ENCODE measurements at regions not wholly inside any gene's neighbourhood (a gene's known extent, or its start where the extent isn't known, plus 50 kb on each side); places are given as distances from the start of the nearest gene placed in this dataset.

DNA sequence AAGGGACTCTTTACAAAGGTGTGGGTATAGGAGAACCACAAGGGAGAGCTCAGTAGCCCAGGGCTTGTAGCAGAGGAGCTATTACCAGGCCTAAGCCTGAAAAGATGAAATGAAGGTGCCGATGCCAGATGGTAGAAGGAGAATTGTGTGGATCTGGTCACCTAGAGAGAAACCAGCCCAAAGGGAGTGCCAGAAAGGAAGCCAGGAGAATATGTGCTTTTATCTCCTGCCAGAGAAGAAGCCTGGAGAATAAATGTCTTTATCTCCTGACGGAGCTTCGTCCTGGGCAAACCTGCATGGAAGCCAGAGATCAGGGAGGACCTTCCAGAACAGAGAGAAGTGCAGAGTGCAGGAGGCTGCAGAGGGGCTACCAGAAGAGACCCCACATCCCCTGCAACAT, 142.6 kb downstream of the MED10 start:
- no peak for DNase-seq (ENCODE audit: low read depth)
- TF ChIP-seq, protein P1, sequence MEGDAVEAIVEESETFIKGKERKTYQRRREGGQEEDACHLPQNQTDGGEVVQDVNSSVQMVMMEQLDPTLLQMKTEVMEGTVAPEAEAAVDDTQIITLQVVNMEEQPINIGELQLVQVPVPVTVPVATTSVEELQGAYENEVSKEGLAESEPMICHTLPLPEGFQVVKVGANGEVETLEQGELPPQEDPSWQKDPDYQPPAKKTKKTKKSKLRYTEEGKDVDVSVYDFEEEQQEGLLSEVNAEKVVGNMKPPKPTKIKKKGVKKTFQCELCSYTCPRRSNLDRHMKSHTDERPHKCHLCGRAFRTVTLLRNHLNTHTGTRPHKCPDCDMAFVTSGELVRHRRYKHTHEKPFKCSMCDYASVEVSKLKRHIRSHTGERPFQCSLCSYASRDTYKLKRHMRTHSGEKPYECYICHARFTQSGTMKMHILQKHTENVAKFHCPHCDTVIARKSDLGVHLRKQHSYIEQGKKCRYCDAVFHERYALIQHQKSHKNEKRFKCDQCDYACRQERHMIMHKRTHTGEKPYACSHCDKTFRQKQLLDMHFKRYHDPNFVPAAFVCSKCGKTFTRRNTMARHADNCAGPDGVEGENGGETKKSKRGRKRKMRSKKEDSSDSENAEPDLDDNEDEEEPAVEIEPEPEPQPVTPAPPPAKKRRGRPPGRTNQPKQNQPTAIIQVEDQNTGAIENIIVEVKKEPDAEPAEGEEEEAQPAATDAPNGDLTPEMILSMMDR (IDR thresholded peaks at IDR 0.05; ENCODE audit: insufficient read depth, low read length, poor library complexity, severe bottlenecking): no peak
- Histone ChIP-seq H3K27me3 (ENCODE audit: control insufficient read depth, insufficient read depth, low read length) (no peaks in the 10 kb centered on the region), H3K36me3 (ENCODE audit: control insufficient read depth, insufficient read depth, low read length) (no peaks in the 10 kb centered on the region), H3K4me3 (ENCODE audit: low read depth, low read length) (no peak overlapping the region)

DNA sequence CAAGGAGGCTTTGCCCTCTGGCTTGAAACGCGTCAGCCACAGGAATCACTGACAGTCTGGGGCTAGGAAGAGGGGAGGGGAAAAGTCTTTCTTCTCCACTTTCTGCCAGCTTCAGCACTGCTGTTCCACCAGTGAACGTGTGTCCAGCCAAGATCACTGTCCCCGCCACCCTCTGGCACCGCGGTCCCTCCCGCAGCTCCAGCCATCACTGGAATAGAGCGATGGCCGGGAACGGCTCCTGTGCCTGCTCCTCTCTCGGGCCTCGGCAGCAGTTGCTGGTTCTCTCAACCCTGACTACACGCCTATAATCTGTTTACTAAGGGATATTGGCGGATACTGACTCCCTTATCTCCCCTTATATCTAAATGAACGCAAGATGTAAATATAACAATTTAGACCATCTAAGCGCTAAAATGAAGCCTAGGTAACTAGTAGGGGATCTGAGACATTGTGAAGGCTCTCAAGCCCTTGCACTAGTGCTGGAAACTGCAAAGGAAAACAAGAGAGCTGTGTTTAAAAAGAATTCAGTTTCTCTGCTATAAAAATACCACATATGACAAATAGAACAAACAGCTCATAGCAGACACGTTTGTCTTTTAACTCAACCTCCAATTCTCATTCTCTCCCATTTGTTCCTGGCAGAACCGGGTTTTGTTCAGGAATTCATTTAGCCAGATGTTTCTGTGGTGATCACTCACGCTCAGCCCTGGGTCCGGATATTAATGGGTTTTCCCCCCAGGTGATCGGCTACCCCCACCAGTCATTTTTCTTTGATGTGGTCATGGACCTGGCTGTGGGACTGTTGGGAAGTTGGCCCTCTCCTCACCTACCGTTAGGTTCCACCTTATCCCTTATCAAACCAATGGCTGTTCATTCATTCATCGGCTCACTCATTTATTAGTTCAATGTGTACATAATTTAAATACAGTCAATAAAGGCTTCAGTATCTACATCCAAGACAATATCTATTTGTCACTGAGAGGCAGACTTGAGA, 149.8 kb downstream of the MED10 start:
- no peak for DNase-seq (ENCODE audit: low read depth)
- no peaks in the 10 kb centered on the region for H3K36me3 ChIP-seq (ENCODE audit: control insufficient read depth, insufficient read depth, low read length)
- H3K4me3 ChIP-seq (ENCODE audit: low read depth, low read length): no peak overlapping the region
- no peaks in the 10 kb centered on the region for H3K27me3 ChIP-seq (ENCODE audit: control insufficient read depth, insufficient read depth, low read length)
- TF ChIP-seq, protein P1 (IDR thresholded peaks at IDR 0.05; ENCODE audit: insufficient read depth, low read length, poor library complexity, severe bottlenecking): no peak

DNA sequence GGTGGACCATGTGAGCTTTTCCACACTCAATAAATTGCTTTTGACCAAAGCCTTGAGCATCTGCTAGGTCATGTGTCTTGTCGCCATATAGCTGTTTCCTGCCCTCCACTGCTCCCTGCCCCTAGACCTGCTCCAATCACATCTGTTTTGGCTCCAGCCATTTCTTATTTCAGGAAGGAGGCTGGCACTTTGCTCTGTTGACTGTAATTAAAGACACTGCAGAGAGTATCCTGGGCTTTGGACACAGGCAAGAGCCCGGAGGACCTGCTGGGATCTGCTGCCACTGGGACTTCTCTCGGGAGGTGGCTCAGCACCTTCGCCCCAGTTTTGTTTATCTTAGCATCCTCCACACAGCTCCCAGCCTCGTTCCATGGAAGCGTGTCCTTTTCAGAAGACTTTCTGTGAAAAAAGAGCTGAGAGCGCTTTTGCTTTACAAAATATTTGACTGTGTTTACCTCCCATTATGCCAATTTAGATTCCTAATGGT, 153.2 kb downstream of the MED10 start:
- Histone ChIP-seq H3K36me3 (ENCODE audit: control insufficient read depth, insufficient read depth, low read length) (no peaks in the 10 kb centered on the region), H3K4me3 (ENCODE audit: low read depth, low read length) (no peak overlapping the region), H3K27me3 (ENCODE audit: control insufficient read depth, insufficient read depth, low read length) (no peaks in the 10 kb centered on the region)
- TF ChIP-seq, protein P1 (IDR thresholded peaks at IDR 0.05; ENCODE audit: insufficient read depth, low read length, poor library complexity, severe bottlenecking): no peak
- DNase-seq (ENCODE audit: low read depth): no peak

DNA sequence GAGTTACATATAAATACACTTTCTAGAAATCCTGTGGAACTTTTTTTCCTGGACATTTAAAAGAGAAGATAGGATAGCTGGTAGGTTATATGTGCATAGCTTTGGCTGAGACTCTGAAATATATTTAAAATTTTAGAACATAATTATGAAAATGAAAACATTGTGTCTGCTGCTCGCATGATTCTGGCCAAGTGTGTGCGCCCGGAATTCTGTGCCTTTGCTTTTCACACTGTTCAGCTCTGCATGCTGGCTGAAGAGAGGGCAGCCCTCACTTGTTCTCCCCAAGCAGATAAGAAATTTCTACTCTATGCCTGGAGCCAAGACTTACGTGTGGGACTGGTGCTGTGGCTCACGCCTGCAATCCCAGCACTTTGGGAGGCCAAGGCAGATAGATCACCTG, 153.9 kb downstream of the MED10 start:
- Histone ChIP-seq H3K36me3 (ENCODE audit: control insufficient read depth, insufficient read depth, low read length) (no peaks in the 10 kb centered on the region), H3K4me3 (ENCODE audit: low read depth, low read length) (no peak overlapping the region), H3K27me3 (ENCODE audit: control insufficient read depth, insufficient read depth, low read length) (no peaks in the 10 kb centered on the region)
- TF ChIP-seq, protein P1 (IDR thresholded peaks at IDR 0.05; ENCODE audit: insufficient read depth, low read length, poor library complexity, severe bottlenecking): no peak
- DNase-seq (ENCODE audit: low read depth): no peak

DNA sequence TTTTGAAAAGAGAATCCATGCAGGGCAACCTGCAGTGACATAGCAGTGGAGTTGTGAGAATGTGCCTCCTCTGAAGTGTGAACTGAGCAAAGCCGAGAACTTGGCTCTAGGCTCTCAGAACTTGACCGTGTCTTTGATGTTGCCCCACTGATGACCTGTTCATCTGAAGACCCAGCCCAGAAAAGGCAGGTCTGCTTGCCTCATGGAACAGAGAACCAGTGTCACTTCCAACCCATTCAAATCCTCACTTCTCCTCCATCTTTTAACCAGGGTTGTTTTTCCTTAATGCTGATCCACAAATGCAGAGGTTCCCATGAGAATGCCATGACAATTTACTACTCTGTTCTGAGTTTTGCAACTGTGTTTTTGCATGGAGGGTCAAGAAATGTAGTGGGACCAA, 155.4 kb downstream of the MED10 start:
- Histone ChIP-seq H3K36me3 (ENCODE audit: control insufficient read depth, insufficient read depth, low read length) (no peaks in the 10 kb centered on the region), H3K4me3 (ENCODE audit: low read depth, low read length) (no peak overlapping the region), H3K27me3 (ENCODE audit: control insufficient read depth, insufficient read depth, low read length) (no peaks in the 10 kb centered on the region)
- DNase-seq (ENCODE audit: low read depth): no peak
- TF ChIP-seq, protein P1 (IDR thresholded peaks at IDR 0.05; ENCODE audit: insufficient read depth, low read length, poor library complexity, severe bottlenecking): no peak
